Anterior cingulate cortex (tissue), 58 donors: ENCODE measurements at regions not wholly inside any gene's neighbourhood (a gene's known extent, or its start where the extent isn't known, plus 50 kb on each side); places are given as distances from the start of the nearest gene placed in this dataset.
"Not testable (repeated sequence)": the region's sequence is repeated elsewhere in the genome, so short reads cannot be mapped to it uniquely, and the experiment has no call there.

ENCODE experiments used
- DNase-seq, 58 donors: peaks; one replicate each; lab custom pipeline; 2025; lab: John Stamatoyannopoulos, UW

GRCh38 chr4:125573368-125573767, 258.6 kb downstream of the FAT4 start:
- DNase-seq, result no peak

- DNase-seq, result no peak
These were observed 259.0 kb downstream of the FAT4 start for GRCh38 chr4:125573786-125574185.

- no peak for DNase-seq
These were observed 267.5 kb downstream of the FAT4 start for GRCh38 chr4:125582302-125582701.

GRCh38 chr4:125590158-125590557, 275.4 kb downstream of the FAT4 start:
- no peak for DNase-seq

- no peak for DNase-seq
These were observed 276.5 kb downstream of the FAT4 start for GRCh38 chr4:125591290-125591689.

- no peak for DNase-seq
These were observed 279.4 kb downstream of the FAT4 start for GRCh38 chr4:125594056-125594602.

- DNase-seq, result not testable (repeated sequence)
These were observed 291.2 kb downstream of the FAT4 start for GRCh38 chr4:125605926-125606325.

- no peak for DNase-seq
These were observed 305.5 kb downstream of the FAT4 start for GRCh38 chr4:125620066-125620860.

GRCh38 chr4:125624951-125625350, 310.2 kb downstream of the FAT4 start:
- DNase-seq, result no peak

- DNase-seq, result no peak
These were observed 312.2 kb downstream of the FAT4 start for GRCh38 chr4:125626946-125627345.

GRCh38 chr4:125639182-125639621, 324.4 kb downstream of the FAT4 start:
- no peak for DNase-seq

- DNase-seq, result no peak
These were observed 326.9 kb downstream of the FAT4 start for GRCh38 chr4:125641611-125642010.

GRCh38 chr4:125642645-125643044, 327.9 kb downstream of the FAT4 start:
- no peak for DNase-seq

- no peak for DNase-seq
These were observed 334.7 kb downstream of the FAT4 start for GRCh38 chr4:125649452-125649851.

- DNase-seq, result no peak
These were observed 335.8 kb downstream of the FAT4 start for GRCh38 chr4:125650557-125650956.

- DNase-seq, result not testable (repeated sequence)
These were observed 337.1 kb downstream of the FAT4 start for GRCh38 chr4:125651707-125652357.

GRCh38 chr4:125658773-125659172, 344.0 kb downstream of the FAT4 start:
- DNase-seq, result no peak

GRCh38 chr4:125663896-125664767, 349.4 kb downstream of the FAT4 start:
- no peak for DNase-seq

GRCh38 chr4:125666635-125667034, 351.9 kb downstream of the FAT4 start:
- no peak for DNase-seq

GRCh38 chr4:125676156-125676555, 361.4 kb downstream of the FAT4 start:
- DNase-seq, result no peak

GRCh38 chr4:125676583-125676982, 361.8 kb downstream of the FAT4 start:
- DNase-seq, result no peak
